Gastroesophageal sphincter (tissue), 4 donors: ENCODE measurements at regions not wholly inside any gene's neighbourhood (a gene's known extent, or its start where the extent isn't known, plus 50 kb on each side); places are given as distances from the start of the nearest gene placed in this dataset.

Source experiments
- ATAC-seq: fragments of 150-250 bp; one replicate; pipeline ENCODE4 v1.9.1; 2016; ENCODE audit warnings: mild to moderate bottlenecking, moderate library complexity
- H3K27ac ChIP-seq, 4 donors: fragments of 200-600 bp; sonication (generic) in 3 of 4; 1 replicate in 3 of 4; 2 replicates in 1 of 4; pipeline ENCODE4 v1.5.1; 2016 to 2019
- H3K27me3 ChIP-seq: fragments of 200-600 bp; sonication (generic); one replicate; pipeline ENCODE4 v1.5.1; 2019
- H3K36me3 ChIP-seq, 2 donors: fragments of 200-600 bp; sonication (generic); one replicate each; pipeline ENCODE4 v1.5.1; 2019; ENCODE audit warnings: control low read depth in 1 of 2
- H3K4me1 ChIP-seq, 3 donors: fragments of 200-600 bp; sonication (generic); 1 replicate in 2 of 3; 2 replicates in 1 of 3; pipeline ENCODE4 v1.5.1; 2016 to 2019; ENCODE audit warnings: control low read depth in 2 of 3
- H3K4me3 ChIP-seq, 2 donors: fragments of 200-600 bp; sonication (generic); one replicate each; pipeline ENCODE4 v1.5.1; 2019; ENCODE audit warnings: mild to moderate bottlenecking in 1 of 2, moderate library complexity in 1 of 2
- H3K9me3 ChIP-seq, 3 donors: fragments of 200-600 bp; sonication (generic); one replicate each; pipeline ENCODE4 v1.5.1; 2017 to 2019; ENCODE audit warnings: control low read depth in 2 of 3
- CTCF ChIP-seq, 4 experiments: fragments of 200-600 bp in 2 of 4; fragments of 450-650 bp in 2 of 4; sonication (generic) in 1 of 4; IDR thresholded peaks; one replicate each; pipeline ENCODE4 v1.5.1; 2017 to 2019; ENCODE audit warnings: antibody characterized with exemption in 4 of 4, mild to moderate bottlenecking in 2 of 4, moderate library complexity in 2 of 4
- EP300 ChIP-seq: sonication (generic); formaldehyde crosslinking; IDR thresholded peaks from one replicate; pipeline ENCODE4 v1.6.1; 2017; ENCODE audit warnings: antibody characterized with exemption, mild to moderate bottlenecking
- POLR2A ChIP-seq, 2 donors: fragments of 450-650 bp; IDR thresholded peaks; one replicate each; pipeline ENCODE4 v1.6.1; 2017; ENCODE audit warnings: antibody characterized with exemption in 2 of 2, mild to moderate bottlenecking in 2 of 2, moderate library complexity in 1 of 2
- POLR2AphosphoS5 ChIP-seq: sonication (generic); formaldehyde crosslinking; IDR thresholded peaks from one replicate; pipeline ENCODE4 v1.6.1; 2017; ENCODE audit warnings: antibody characterized with exemption
- WGBS, 2 donors: methylation state at CpG; one replicate each; pipeline ENCODE4 v1.1.5; 2018; ENCODE audit warnings: low coverage in 1 of 2; 5-methylcytosine and 5-hydroxymethylcytosine counted together
- small RNA-seq, 4 donors: library from RNA; depleted of rRNA; stranded (forward); fragments of <200 nt; gene quantifications; one replicate each; pipeline ENCODE3, GENCODE V24; 2016

GRCh38 chr18:25010623-25011374, 341.2 kb downstream of the ZNF521 start:
- Histone ChIP-seq H3K4me3 (no peak overlapping the region), H3K4me1 (no peaks in the 10 kb centered on the region), H3K27me3 (peaks cover 4% of the 10 kb centered on the region), H3K9me3 (peaks cover 0 to 5% (median 0%) of the 10 kb centered on the region in 3 donors), H3K27ac (no peak overlapping the region), H3K36me3 (no peaks in the 10 kb centered on the region)
- ATAC-seq: no peak
- 73 to 86% methylated on average over 1 to 4 of the region's 4 CpGs for WGBS, 2 donors
- TF ChIP-seq POLR2A (IDR thresholded peaks at IDR 0.05): no peak
- TF ChIP-seq CTCF (IDR thresholded peaks at IDR 0.05): no peak
- no peak for TF ChIP-seq POLR2AphosphoS5
- no peak for TF ChIP-seq EP300

Small RNA genes lying in the stretch of these regions (small RNA-seq; reads per million reads assigned to genes)
- gene PPIAP57: 0 reads per million in 4 donors
